ENCODE measurements at regions not wholly inside any gene's neighbourhood (a gene's known extent, or its start where the extent isn't known, plus 50 kb on each side); places are given as distances from the start of the nearest gene placed in this dataset.

DNA sequence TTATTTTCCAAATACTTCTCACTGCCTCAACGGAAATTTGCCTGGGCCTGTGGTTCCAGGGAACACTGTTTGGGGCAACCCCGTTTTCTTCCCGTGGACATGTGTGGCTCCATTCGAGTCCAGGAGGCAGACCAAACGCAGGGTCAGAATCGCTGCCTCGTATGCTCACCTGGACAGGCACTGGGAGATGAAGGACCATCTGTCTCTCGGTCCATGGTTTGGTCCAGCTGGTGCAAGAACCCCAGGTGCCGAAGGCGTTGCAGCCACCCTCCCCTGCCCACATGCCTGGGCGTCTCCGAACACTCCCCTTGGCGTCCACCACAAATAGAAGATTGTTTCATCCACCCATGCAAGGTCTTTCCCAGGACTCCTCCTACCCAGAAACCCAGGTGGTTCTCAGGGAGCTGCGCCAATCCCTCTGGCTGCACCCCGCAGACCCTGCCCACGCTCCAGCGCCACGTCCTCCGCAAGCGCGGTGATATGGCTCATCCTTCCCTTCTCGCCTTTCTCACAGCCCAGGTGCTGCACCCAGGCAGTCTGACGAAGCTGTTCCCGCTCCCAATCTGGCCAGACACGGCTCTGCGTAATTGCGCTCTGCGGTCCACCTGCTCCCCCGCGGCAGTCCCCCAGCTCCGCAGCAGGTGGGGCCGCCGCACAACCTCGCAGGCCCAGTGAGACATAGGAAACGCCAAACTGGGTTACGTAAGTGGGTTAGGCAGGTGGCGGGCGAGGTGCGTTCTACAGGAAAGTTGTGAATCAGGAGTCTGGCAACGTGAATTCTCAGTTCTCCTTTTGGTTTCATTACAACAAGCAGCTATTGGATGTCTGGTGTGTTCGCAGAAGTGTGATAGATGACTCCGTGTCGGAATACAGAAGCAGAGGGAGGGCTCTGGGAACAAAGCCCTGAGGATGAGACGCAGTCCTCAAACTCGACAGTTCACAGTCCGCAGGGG lies 146.2 kb upstream of the ECI2 start:
- Mint-ChIP-seq H3K36me3 (ENCODE audit: low read depth) (no peaks in the 10 kb centered on the region), H3K27me3 (peaks cover 44% of the 10 kb centered on the region), H3K9me3 (no peaks in the 10 kb centered on the region), H3K27ac (no peak overlapping the region), H3K4me1 (ENCODE audit: low read depth) (peaks cover 9% of the 10 kb centered on the region), H3K4me3 (peak overlapping the region; percentile 53)
- intact Hi-C loops (cut with micrococcal nuclease) = no loop called here

- Mint-ChIP-seq H3K36me3 (ENCODE audit: low read depth) (no peaks in the 10 kb centered on the region), H3K27ac (no peak overlapping the region), H3K9me3 (no peaks in the 10 kb centered on the region), H3K4me1 (ENCODE audit: low read depth) (peaks cover 9% of the 10 kb centered on the region), H3K4me3 (no peak overlapping the region), H3K27me3 (peaks cover 42% of the 10 kb centered on the region)
- intact Hi-C loops (cut with micrococcal nuclease) = no loop called here
Observed at GRCh38 chr6:4280707-4281106, 145.3 kb upstream of the ECI2 start.

DNA sequence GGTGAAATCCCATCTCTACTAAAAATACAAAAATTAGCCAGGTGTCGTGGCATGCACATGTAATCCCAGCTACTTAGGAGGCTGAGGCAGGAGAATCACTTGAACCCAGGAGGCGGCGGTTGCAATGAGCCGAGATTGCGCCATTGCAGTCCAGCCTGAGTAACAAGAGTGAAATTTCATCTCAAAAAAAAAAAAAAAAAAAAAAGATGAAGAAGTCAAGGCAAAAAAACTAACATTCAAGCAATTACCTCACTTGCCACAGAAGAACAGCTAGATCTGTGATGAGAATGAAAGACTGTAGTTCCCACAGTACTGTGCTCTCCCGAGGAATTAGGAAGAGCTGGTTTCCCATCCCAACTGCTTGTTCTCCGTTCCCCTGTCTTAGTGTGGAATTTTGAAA lies 144.7 kb upstream of the ECI2 start:
- Mint-ChIP-seq H3K9me3 (no peaks in the 10 kb centered on the region), H3K4me1 (ENCODE audit: low read depth) (peaks cover 9% of the 10 kb centered on the region), H3K27ac (no peak overlapping the region), H3K36me3 (ENCODE audit: low read depth) (no peaks in the 10 kb centered on the region), H3K27me3 (peaks cover 40% of the 10 kb centered on the region), H3K4me3 (no peak overlapping the region)
- intact Hi-C loops (cut with micrococcal nuclease) = no loop called here

DNA sequence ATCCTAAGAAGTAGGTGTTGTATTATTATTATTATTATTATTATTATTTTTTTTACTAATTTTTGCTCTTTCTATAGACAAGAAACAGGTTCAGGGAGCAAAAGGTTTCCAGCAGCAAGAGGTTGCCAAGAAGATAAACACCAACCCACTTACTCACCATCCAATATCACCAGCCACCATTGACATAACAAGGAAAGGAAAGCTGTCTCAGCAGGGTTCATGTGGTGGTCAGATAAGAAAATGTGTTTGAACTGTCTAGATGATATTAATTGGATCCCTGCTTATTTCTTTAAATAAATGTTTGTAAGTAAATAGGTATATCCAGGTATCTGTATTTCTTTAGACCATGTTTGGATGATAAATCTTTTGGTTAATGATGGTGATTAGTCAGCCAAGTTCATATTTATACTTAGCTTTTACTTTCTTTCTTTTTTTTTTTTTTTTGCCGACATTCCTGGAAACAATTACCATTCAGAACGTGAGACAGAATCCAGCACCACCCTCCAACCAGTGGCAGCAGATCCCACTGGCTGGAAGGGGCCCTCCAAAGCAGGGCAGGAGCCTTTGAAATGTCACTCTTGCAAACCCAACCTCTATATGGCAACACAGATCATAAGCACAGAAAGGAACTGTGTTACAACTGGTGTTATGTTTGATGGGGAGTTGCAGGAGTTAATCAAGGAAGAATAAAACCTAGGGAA lies 139.2 kb upstream of the ECI2 start:
- no peaks in the 10 kb centered on the region for H3K36me3 Mint-ChIP-seq (ENCODE audit: low read depth)
- intact Hi-C loops (cut with micrococcal nuclease) = no loop called here
- H3K9me3 Mint-ChIP-seq = no peaks in the 10 kb centered on the region
- no peak overlapping the region for H3K27ac Mint-ChIP-seq
- H3K27me3 Mint-ChIP-seq = peaks cover 5% of the 10 kb centered on the region
- H3K4me3 Mint-ChIP-seq = no peak overlapping the region
- H3K4me1 Mint-ChIP-seq (ENCODE audit: low read depth) = peaks cover 4% of the 10 kb centered on the region

- no peaks in the 10 kb centered on the region for H3K9me3 Mint-ChIP-seq
- intact Hi-C loops (cut with micrococcal nuclease) = no loop called here
- peaks cover 4% of the 10 kb centered on the region for H3K4me1 Mint-ChIP-seq (ENCODE audit: low read depth)
- peaks cover 3% of the 10 kb centered on the region for H3K27me3 Mint-ChIP-seq
- H3K36me3 Mint-ChIP-seq (ENCODE audit: low read depth) = no peaks in the 10 kb centered on the region
- no peak overlapping the region for H3K27ac Mint-ChIP-seq
- H3K4me3 Mint-ChIP-seq = no peak overlapping the region
Observed at GRCh38 chr6:4272996-4273395, 137.6 kb upstream of the ECI2 start.

DNA sequence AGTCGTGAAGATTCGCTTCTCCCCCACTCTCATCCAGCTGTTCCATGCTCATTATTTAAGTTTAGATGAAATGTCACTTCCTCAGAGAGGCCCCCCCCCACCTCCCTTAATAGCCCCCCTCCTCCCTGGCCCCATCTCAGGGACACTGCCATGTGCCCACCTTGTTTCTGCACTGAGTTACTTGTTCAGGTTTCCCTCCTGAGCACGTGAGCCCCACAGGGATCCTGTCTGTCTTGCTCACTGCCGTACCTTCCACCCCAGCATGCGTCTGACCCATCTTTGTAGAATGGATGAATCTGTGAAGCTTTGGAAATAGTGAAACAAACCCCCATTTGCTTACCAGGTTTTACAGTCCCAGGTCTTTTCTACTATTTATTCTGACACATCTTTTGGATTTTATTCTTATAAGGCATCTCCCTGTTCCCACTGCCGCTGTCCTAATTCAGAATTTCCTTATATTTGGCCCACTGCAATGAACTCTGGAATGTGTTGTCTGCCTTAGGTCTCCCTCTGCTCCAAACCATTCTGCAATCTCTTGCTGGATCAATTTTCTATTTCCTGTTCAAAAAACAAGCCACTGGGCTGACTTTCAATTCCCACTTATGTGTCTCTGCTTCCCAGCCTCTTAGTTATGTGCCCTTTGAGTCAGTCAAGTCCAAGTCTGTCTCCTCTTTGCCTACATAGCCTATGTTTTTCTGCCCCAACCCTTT lies 136.5 kb upstream of the ECI2 start:
- Mint-ChIP-seq H3K4me3 (no peak overlapping the region), H3K27ac (no peak overlapping the region), H3K4me1 (ENCODE audit: low read depth) (peaks cover 4% of the 10 kb centered on the region), H3K9me3 (no peaks in the 10 kb centered on the region), H3K27me3 (peaks cover 3% of the 10 kb centered on the region), H3K36me3 (ENCODE audit: low read depth) (no peaks in the 10 kb centered on the region)
- intact Hi-C loops (cut with micrococcal nuclease) = no loop called here

DNA sequence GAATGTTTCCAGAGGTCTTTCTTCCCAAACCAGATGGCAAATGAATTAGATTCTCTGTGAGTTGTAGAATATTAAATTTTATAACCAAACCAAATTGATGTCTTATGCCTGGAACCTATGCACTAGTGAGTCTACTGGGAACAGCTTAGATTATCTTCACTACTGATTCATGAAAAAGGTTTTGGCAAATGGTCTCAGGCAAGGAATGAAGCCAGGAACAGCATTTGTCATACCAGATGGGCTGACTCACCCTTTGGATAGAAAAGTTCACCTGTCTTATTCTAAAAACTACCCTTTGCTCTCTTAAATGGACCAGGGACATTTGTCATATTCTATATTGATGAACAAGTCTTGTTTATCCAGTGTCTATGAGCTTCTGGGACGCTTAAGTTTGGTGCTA lies 135.4 kb upstream of the ECI2 start:
- Mint-ChIP-seq H3K4me1 (ENCODE audit: low read depth) (peaks cover 4% of the 10 kb centered on the region), H3K4me3 (no peak overlapping the region), H3K27ac (no peak overlapping the region), H3K36me3 (ENCODE audit: low read depth) (no peaks in the 10 kb centered on the region), H3K27me3 (peaks cover 3% of the 10 kb centered on the region), H3K9me3 (peaks cover 4% of the 10 kb centered on the region)
- intact Hi-C loops (cut with micrococcal nuclease) = no loop called here

- Mint-ChIP-seq H3K36me3 (ENCODE audit: low read depth) (no peaks in the 10 kb centered on the region), H3K27ac (no peak overlapping the region), H3K4me3 (no peak overlapping the region), H3K27me3 (peaks cover 3% of the 10 kb centered on the region), H3K4me1 (ENCODE audit: low read depth) (peaks cover 4% of the 10 kb centered on the region), H3K9me3 (peaks cover 8% of the 10 kb centered on the region)
- intact Hi-C loops (cut with micrococcal nuclease) = no loop called here
Observed at GRCh38 chr6:4270001-4270400, 134.6 kb upstream of the ECI2 start.

DNA sequence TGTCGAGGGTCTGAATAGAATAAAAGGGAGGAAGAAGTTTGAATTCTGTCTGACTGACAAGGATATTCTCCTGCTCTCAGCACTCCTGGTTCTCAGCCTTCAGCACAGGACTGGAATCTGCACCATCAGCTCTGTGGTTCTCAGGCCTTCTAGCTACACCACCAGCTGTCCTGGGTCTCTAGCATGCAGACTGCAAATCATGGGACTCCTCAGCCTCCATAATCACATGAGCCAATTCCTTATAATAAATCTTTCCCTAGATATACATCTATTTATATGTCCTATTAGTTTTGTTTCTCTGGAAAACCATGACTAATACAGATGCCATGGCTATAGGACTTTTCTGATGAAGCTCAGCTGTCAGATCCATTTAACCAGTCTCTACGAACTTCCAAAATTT lies 132.8 kb upstream of the ECI2 start:
- H3K27ac Mint-ChIP-seq = no peak overlapping the region

GRCh38 chr6:4265740-4266139 lies 130.4 kb upstream of the ECI2 start:
- no peak overlapping the region for H3K27ac Mint-ChIP-seq
- H3K9me3 Mint-ChIP-seq = peaks cover 8% of the 10 kb centered on the region
- no peaks in the 10 kb centered on the region for H3K4me1 Mint-ChIP-seq (ENCODE audit: low read depth)
- peaks cover 2% of the 10 kb centered on the region for H3K27me3 Mint-ChIP-seq
- H3K36me3 Mint-ChIP-seq (ENCODE audit: low read depth) = no peaks in the 10 kb centered on the region
- no peak overlapping the region for H3K4me3 Mint-ChIP-seq
- intact Hi-C loops (cut with micrococcal nuclease) = no loop called here

More for the DNA sequence above, 132.8 kb upstream of the ECI2 start:
- H3K4me3 Mint-ChIP-seq = no peak overlapping the region
- peaks cover 4% of the 10 kb centered on the region for H3K4me1 Mint-ChIP-seq (ENCODE audit: low read depth)
- no peaks in the 10 kb centered on the region for H3K36me3 Mint-ChIP-seq (ENCODE audit: low read depth)
- H3K27me3 Mint-ChIP-seq = peaks cover 2% of the 10 kb centered on the region
- intact Hi-C loops (cut with micrococcal nuclease) = no loop called here
- peaks cover 8% of the 10 kb centered on the region for H3K9me3 Mint-ChIP-seq

DNA sequence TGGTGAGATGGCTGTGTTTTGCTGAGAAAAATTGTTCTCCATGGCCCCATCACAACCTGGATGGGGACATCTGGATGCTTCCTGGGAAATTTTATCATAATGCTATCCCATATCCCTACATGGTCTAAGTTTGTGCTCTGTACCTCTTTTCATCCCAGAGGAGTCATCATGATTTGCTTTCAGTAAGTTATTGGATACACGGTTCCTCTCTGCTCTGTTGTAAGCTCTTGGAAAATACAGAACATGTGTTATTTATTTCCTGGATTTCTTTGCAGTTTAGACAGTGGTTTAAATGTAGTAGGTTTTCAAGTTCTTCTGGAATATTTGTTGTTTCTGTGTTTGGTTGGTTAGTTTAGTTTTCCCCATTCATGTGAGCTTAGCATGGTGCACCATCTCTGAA lies 129.2 kb upstream of the ECI2 start:
- intact Hi-C loops (cut with micrococcal nuclease) = no loop called here
- no peak overlapping the region for H3K4me3 Mint-ChIP-seq
- no peak overlapping the region for H3K27ac Mint-ChIP-seq
- H3K36me3 Mint-ChIP-seq (ENCODE audit: low read depth) = no peaks in the 10 kb centered on the region
- peaks cover 8% of the 10 kb centered on the region for H3K9me3 Mint-ChIP-seq
- peaks cover 2% of the 10 kb centered on the region for H3K27me3 Mint-ChIP-seq
- H3K4me1 Mint-ChIP-seq (ENCODE audit: low read depth) = no peaks in the 10 kb centered on the region

GRCh38 chr6:4264081-4264480 lies 128.7 kb upstream of the ECI2 start:
- Mint-ChIP-seq H3K9me3 (peaks cover 8% of the 10 kb centered on the region), H3K4me3 (no peak overlapping the region), H3K36me3 (ENCODE audit: low read depth) (no peaks in the 10 kb centered on the region), H3K27ac (no peak overlapping the region), H3K27me3 (peaks cover 2% of the 10 kb centered on the region), H3K4me1 (ENCODE audit: low read depth) (no peaks in the 10 kb centered on the region)
- intact Hi-C loops (cut with micrococcal nuclease) = no loop called here

DNA sequence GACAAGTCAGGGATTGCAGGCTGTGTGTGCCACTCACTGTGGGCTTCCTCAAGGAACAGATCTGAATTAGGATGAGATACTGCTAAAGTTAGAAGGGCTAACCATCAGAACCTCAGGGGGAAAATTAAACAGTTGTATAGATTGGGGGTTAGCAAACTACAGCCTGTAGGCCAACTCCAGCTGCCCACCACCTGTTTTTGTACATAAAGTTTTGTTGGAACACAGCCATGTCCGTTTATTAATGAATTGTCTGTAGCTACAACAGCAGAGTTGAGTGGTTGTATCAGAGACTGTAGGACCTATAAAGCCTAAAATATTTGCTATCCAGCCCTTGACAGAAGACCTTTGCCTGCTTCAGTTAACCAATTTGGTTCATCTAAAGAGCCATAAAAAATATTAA lies 127.2 kb upstream of the ECI2 start:
- intact Hi-C loops (cut with micrococcal nuclease) = no loop called here
- H3K27ac Mint-ChIP-seq = no peak overlapping the region
- H3K9me3 Mint-ChIP-seq = peaks cover 8% of the 10 kb centered on the region
- H3K36me3 Mint-ChIP-seq (ENCODE audit: low read depth) = no peaks in the 10 kb centered on the region
- peaks cover under 1% of the 10 kb centered on the region for H3K27me3 Mint-ChIP-seq
- H3K4me3 Mint-ChIP-seq = no peak overlapping the region
- H3K4me1 Mint-ChIP-seq (ENCODE audit: low read depth) = no peaks in the 10 kb centered on the region

DNA sequence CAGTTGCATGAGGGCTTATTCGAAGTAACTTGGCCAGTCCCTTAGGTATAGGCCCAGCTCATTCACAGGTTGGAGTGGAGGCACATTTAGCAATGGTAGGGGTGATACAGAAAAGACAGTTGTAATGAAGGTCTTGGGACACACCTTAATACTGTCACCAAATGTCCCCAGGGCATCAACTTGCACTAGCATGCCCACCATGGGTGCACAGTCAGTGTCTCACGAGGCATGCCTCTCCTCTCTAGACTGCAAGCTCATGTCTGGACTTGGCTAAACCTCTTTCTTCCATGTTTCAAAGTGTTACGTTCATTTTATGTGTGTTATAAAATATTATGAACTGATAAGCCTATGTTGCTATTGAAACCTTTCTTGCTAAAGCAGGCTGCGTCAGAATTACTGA lies 124.0 kb upstream of the ECI2 start:
- no peaks in the 10 kb centered on the region for H3K4me1 Mint-ChIP-seq (ENCODE audit: low read depth)
- H3K4me3 Mint-ChIP-seq = no peak overlapping the region
- H3K36me3 Mint-ChIP-seq (ENCODE audit: low read depth) = no peaks in the 10 kb centered on the region
- intact Hi-C loops (cut with micrococcal nuclease) = no loop called here
- no peak overlapping the region for H3K27ac Mint-ChIP-seq
- no peaks in the 10 kb centered on the region for H3K9me3 Mint-ChIP-seq
- no peaks in the 10 kb centered on the region for H3K27me3 Mint-ChIP-seq
